ENCODE measurements at regions not wholly inside any gene's neighbourhood (a gene's known extent, or its start where the extent isn't known, plus 50 kb on each side); places are given as distances from the start of the nearest gene placed in this dataset.

GRCh38 chr6:144737998-144738397 lies 452.9 kb downstream of the UTRN start:
- no peaks in the 10 kb centered on the region for H3K4me1 ChIP-seq (ENCODE audit: control insufficient read depth, low read length)

GRCh38 chr6:144739873-144740272 lies 454.7 kb downstream of the UTRN start:
- Histone ChIP-seq H3F3A (ENCODE audit: control insufficient read depth, insufficient read depth) (no peaks in the 10 kb centered on the region), H3K9me2 (replicated peaks; ENCODE audit: control insufficient read depth, low read length) (no peaks in the 10 kb centered on the region), H3K79me2 (ENCODE audit: control insufficient read depth, low read length) (no peaks in the 10 kb centered on the region), H3K27ac (ENCODE audit: low read depth, low read length) (no peak overlapping the region), H3K4me2 (ENCODE audit: low read length) (no peak overlapping the region), H3K36me3 (ENCODE audit: control insufficient read depth, low read length) (no peaks in the 10 kb centered on the region), H4K20me1 (ENCODE audit: control insufficient read depth, insufficient read depth, low read depth, low read length) (no peaks in the 10 kb centered on the region), H3K9me3 (ENCODE audit: control insufficient read depth, insufficient read depth, low read length) (no peaks in the 10 kb centered on the region), H3K4me3 (ENCODE audit: low read length) (no peak overlapping the region), H3K4me1 (ENCODE audit: control insufficient read depth, low read length) (no peaks in the 10 kb centered on the region), H3K27me3 (ENCODE audit: control insufficient read depth, low read length) (no peaks in the 10 kb centered on the region)
- TF ChIP-seq EZH2phosphoT487 (IDR thresholded peaks at IDR 0.05; ENCODE audit: borderline replicate concordance, low read length) = no peak
- TF ChIP-seq CTCF (IDR thresholded peaks at IDR 0.05; ENCODE audit: low read depth, low read length, poor library complexity, severe bottlenecking) = no peak

More at GRCh38 chr6:144737998-144738397, 452.9 kb downstream of the UTRN start:
- no peak for TF ChIP-seq CTCF (IDR thresholded peaks at IDR 0.05; ENCODE audit: low read depth, low read length, poor library complexity, severe bottlenecking)
- no peak for TF ChIP-seq EZH2phosphoT487 (IDR thresholded peaks at IDR 0.05; ENCODE audit: borderline replicate concordance, low read length)
- Histone ChIP-seq H3K27ac (ENCODE audit: low read depth, low read length) (no peak overlapping the region), H3K27me3 (ENCODE audit: control insufficient read depth, low read length) (no peaks in the 10 kb centered on the region), H3K36me3 (ENCODE audit: control insufficient read depth, low read length) (no peaks in the 10 kb centered on the region), H3F3A (ENCODE audit: control insufficient read depth, insufficient read depth) (no peaks in the 10 kb centered on the region), H3K4me2 (ENCODE audit: low read length) (no peak overlapping the region), H3K9me3 (ENCODE audit: control insufficient read depth, insufficient read depth, low read length) (no peaks in the 10 kb centered on the region), H3K79me2 (ENCODE audit: control insufficient read depth, low read length) (no peaks in the 10 kb centered on the region), H3K4me3 (ENCODE audit: low read length) (no peak overlapping the region), H3K9me2 (replicated peaks; ENCODE audit: control insufficient read depth, low read length) (no peaks in the 10 kb centered on the region), H4K20me1 (ENCODE audit: control insufficient read depth, insufficient read depth, low read depth, low read length) (no peaks in the 10 kb centered on the region)

GRCh38 chr6:144741659-144742058 lies 456.5 kb downstream of the UTRN start:
- Histone ChIP-seq H3K9me2 (replicated peaks; ENCODE audit: control insufficient read depth, low read length) (no peaks in the 10 kb centered on the region), H4K20me1 (ENCODE audit: control insufficient read depth, insufficient read depth, low read depth, low read length) (no peaks in the 10 kb centered on the region), H3K27me3 (ENCODE audit: control insufficient read depth, low read length) (no peaks in the 10 kb centered on the region), H3K79me2 (ENCODE audit: control insufficient read depth, low read length) (no peaks in the 10 kb centered on the region), H3K27ac (ENCODE audit: low read depth, low read length) (no peak overlapping the region), H3K4me2 (ENCODE audit: low read length) (no peak overlapping the region), H3K4me1 (ENCODE audit: control insufficient read depth, low read length) (no peaks in the 10 kb centered on the region), H3K9me3 (ENCODE audit: control insufficient read depth, insufficient read depth, low read length) (no peaks in the 10 kb centered on the region), H3K36me3 (ENCODE audit: control insufficient read depth, low read length) (no peaks in the 10 kb centered on the region), H3K4me3 (ENCODE audit: low read length) (no peak overlapping the region), H3F3A (ENCODE audit: control insufficient read depth, insufficient read depth) (no peaks in the 10 kb centered on the region)
- no peak for TF ChIP-seq CTCF (IDR thresholded peaks at IDR 0.05; ENCODE audit: low read depth, low read length, poor library complexity, severe bottlenecking)
- no peak for TF ChIP-seq EZH2phosphoT487 (IDR thresholded peaks at IDR 0.05; ENCODE audit: borderline replicate concordance, low read length)

GRCh38 chr6:144742779-144743178 lies 457.6 kb downstream of the UTRN start:
- no peaks in the 10 kb centered on the region for H3F3A ChIP-seq (ENCODE audit: control insufficient read depth, insufficient read depth)
- H3K27me3 ChIP-seq (ENCODE audit: control insufficient read depth, low read length) = no peaks in the 10 kb centered on the region
- H3K36me3 ChIP-seq (ENCODE audit: control insufficient read depth, low read length) = no peaks in the 10 kb centered on the region
- H3K4me2 ChIP-seq (ENCODE audit: low read length) = no peak overlapping the region
- H3K79me2 ChIP-seq (ENCODE audit: control insufficient read depth, low read length) = no peaks in the 10 kb centered on the region
- H3K4me1 ChIP-seq (ENCODE audit: control insufficient read depth, low read length) = no peaks in the 10 kb centered on the region
- H3K9me3 ChIP-seq (ENCODE audit: control insufficient read depth, insufficient read depth, low read length) = no peaks in the 10 kb centered on the region
- H4K20me1 ChIP-seq (ENCODE audit: control insufficient read depth, insufficient read depth, low read depth, low read length) = no peaks in the 10 kb centered on the region
- no peak overlapping the region for H3K4me3 ChIP-seq (ENCODE audit: low read length)
- no peak for TF ChIP-seq EZH2phosphoT487 (IDR thresholded peaks at IDR 0.05; ENCODE audit: borderline replicate concordance, low read length)
- TF ChIP-seq CTCF (IDR thresholded peaks at IDR 0.05; ENCODE audit: low read depth, low read length, poor library complexity, severe bottlenecking) = no peak
- H3K27ac ChIP-seq (ENCODE audit: low read depth, low read length) = no peak overlapping the region
- no peaks in the 10 kb centered on the region for H3K9me2 ChIP-seq (replicated peaks; ENCODE audit: control insufficient read depth, low read length)
